Activated CD4-positive, alpha-beta T cell treated with anti-CD3 and anti-CD28 coated beads for 48 hours (primary cell): ENCODE measurements at regions not wholly inside any gene's neighbourhood (a gene's known extent, or its start where the extent isn't known, plus 50 kb on each side); places are given as distances from the start of the nearest gene placed in this dataset.
"Not testable (repeated sequence)": the region's sequence is repeated elsewhere in the genome, so short reads cannot be mapped to it uniquely, and the experiment has no call there.

Experiments
- DNase-seq: peaks from one replicate; pipeline ENCODE4 v3.0.0-alpha.2; 2020

DNA sequence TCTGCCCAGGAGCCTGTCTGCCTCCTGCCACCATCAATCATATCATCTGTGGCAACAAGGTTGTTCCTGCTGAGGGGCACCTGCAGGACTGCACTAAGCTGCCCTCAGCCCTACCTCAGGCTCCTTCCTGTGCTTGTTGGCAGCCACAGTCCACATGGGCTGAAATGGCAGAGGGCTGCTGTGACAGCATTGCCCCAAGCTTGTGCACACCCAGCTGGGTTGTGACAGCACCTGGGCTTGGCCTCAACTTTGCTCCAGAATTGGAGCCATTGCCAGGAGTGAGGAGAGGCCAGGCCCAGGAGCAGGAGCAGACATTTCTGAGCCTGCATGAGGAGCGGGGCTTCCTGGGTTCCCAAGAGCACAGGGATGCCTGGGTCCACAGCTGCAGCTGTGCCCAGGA lies 340.9 kb upstream of the CHRM2 start:
- no peak for DNase-seq

- DNase-seq: no peak
Measured at GRCh38 chr7:136526408-136527105, 341.9 kb upstream of the CHRM2 start.

- DNase-seq: no peak
Measured at GRCh38 chr7:136523571-136523970, 344.9 kb upstream of the CHRM2 start.

DNA sequence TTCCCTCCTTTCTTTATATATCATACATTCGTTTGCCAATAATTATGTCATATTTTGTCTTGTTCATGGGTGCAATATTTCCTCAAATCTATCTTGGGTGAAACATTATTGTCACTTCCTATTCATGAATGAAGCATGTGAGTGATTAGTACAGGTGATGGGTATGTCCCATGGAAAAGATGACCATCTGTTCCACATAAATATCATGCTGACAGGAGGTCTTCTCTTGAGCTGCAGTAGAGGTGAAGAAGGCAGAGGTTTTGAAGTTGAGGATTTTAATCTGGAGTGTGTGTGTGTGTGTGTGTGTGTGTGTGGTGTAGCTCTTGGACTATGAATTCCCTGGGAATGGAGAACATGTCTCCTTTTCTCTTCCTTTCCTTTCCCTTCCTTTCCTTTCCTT lies 350.5 kb upstream of the CHRM2 start:
- DNase-seq: no peak

GRCh38 chr7:136514776-136515175 lies 353.7 kb upstream of the CHRM2 start:
- no peak for DNase-seq

- DNase-seq: no peak
Measured at GRCh38 chr7:136513744-136514143, 354.7 kb upstream of the CHRM2 start.

DNA sequence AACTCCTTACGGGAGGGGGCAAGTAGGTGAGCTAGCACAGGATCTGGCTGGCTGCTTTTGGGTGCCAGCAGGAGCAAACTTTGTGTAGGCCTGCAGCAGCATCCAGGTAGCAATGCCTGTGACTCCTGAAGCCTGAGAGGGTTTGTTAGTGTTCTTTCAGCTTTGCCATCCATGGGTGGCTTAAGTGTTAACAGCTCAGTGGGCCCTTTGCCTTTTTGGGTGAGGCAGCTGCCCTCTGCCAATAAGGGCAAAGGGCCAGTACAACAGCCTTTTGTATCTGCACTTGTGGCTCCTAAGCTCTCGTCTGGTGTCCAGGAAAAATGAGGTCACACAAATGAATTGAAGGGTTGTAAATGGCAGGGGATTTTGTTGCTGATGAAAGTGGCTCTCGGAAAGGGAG lies 359.0 kb upstream of the CHRM2 start:
- no peak for DNase-seq

- no peak for DNase-seq
Measured at GRCh38 chr7:136502162-136502561, 366.3 kb upstream of the CHRM2 start.

- DNase-seq: no peak
Measured at GRCh38 chr7:136501151-136501550, 367.3 kb upstream of the CHRM2 start.

DNA sequence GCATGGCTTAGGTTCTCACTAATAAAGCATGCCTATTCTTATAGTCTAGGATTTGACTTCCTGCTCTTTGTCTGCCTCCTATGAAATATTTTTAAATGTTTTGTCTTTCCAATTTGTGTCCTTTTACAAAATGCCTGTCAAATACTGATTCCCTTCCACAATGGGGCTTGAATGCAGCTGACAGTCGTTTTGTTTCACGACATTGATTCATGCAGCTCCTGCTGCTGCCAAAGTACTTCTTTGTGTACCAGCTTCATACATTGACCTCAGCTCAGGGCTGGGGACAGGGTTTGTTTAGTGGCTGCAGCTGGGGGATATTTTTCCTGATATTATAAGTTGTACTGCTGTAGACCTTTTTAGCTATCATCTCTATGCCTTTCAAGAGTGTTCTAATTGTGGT lies 371.9 kb upstream of the CHRM2 start:
- DNase-seq: no peak

DNA sequence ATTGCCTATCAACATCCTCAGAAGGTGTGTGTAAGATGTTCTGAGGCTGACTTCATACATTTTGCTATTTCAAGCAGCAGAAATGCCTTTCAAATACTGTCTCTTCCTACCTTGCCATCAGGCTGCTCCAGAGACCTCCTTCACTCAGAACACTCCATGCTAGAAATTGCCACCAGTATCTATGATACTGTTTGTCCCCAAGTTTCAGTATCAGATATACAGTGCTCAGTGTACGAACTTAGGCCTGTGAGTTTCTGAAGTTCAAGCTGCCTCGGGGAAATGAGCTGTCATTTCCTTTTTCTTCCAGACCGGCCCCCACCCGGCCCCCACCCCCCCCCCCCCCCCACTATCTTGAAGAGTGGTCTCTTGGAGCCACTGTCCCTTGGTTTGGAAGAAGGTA lies 373.4 kb upstream of the CHRM2 start:
- no peak for DNase-seq

DNA sequence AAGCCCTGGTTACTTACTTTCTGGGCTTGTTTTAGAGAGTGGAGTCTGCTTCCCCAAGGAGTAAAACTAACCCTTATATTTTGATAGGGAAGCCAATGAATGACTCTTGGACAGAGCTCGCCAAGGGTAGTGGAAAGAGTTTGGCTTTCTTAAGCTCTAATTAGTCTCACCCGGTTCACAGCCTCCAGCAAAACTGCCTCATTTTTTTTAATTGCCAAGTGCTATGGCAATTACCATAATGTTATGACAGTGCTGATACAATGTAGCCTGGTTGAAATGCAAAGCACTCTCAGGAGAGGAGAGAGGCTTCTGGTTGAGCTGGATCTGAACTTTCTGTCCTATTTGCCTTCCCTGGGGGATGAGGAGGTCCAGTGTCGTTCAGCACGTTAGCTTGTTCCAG lies 376.1 kb upstream of the CHRM2 start:
- DNase-seq: no peak

DNA sequence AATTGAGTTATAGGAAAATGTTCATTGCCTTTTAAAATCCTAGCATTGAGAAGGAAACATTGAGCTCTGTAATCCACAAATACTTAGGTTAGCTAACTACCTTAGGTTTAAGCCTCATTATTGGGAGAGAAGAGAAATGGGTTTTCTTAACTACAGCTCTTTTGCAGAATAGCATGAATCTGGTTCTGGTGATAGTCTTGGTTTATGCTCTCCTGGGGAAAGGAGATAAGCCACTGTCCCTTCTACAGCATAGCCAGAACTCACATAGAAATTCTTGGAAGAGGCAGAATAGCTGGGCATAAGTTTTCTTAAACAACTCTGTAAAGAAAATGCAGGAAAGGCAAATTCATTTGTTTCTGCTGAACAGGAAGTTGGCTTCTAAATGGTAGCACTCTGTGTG lies 378.6 kb upstream of the CHRM2 start:
- no peak for DNase-seq

GRCh38 chr7:136480901-136481300 lies 387.6 kb upstream of the CHRM2 start:
- DNase-seq: no peak

DNA sequence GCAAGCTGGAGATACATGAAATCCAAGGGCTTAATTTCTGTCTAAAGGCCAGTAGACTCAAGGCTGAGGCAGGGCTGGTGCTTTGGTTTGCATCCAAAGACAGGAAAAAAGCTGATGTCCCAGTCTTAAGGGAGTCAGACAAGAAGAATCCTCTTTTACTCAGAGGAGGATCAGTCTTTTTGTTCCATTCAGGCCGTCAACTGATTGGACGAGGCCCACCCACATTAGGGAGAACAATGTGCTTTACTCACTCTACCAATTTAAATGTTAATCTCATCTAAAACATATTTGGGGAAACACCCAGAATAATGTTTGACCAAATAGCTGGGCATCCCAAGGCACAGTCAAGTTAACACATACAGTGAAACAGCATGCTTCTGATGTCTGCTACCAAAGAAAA lies 388.5 kb upstream of the CHRM2 start:
- no peak for DNase-seq

GRCh38 chr7:136470179-136470578 lies 398.3 kb upstream of the CHRM2 start:
- no peak for DNase-seq

DNA sequence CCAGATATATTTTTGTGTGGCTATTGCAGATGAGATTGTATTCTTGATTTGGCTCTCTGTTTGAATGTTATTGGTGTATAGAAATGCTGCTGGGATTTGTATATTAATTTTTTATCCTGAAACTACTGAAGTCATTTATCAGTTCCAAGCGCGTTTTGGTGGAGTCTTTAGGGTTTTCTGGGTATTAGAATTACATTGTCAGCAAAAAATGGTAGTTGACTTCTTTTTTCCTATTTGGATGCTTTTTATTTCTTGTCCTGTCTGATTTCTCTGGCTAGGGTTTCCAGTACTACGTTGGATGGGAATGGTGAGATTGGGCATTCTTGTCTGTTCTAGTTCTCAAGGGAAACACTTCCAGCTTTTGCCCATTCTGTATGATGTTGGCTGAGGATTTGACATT lies 415.5 kb upstream of the CHRM2 start:
- no peak for DNase-seq

GRCh38 chr7:136446751-136447150 lies 421.7 kb upstream of the CHRM2 start:
- no peak for DNase-seq

GRCh38 chr7:136441835-136442234 lies 426.6 kb upstream of the CHRM2 start:
- no peak for DNase-seq

DNA sequence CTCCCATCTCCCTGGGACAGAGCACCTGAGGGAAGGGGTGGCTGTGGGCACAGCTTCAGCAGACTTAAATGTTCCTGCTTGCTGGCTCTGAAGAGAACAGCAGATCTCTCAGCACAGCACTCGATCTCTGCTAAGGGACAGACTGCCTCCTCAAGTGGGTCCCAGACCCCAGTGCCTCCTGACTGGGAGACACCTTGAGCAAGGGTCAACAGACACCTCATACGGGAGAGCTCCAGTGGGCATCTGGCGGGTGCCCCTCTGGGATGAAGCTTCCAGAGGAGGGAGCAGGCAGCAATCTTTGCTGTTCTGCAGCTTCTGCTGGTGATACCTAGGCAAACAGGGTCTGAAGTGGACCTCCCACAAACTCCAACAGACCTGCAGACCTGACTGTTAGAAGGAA lies 436.7 kb upstream of the CHRM2 start:
- not testable (repeated sequence) for DNase-seq

GRCh38 chr7:136424058-136424457 lies 444.4 kb upstream of the CHRM2 start:
- no peak for DNase-seq

DNA sequence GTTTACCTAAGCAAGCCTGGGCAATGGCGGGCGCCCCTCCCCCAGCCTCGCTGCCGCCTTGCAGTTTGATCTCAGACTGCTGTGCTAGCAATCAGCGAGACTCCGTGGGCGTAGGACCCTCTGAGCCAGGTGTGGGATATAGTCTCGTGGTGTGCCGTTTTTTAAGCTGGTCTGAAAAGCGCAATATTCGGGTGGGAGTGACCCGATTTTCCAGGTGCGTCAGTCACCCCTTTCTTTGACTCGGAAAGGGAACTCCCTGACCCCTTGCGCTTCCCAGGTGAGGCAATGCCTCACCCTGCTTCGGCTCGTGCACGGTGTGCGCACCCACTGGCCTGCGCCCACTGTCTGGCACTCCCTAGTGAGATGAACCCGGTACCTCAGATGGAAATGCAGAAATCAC lies 442.6 kb upstream of the MTPN start:
- not testable (repeated sequence) for DNase-seq

- DNase-seq: no peak
Measured at GRCh38 chr7:136412952-136413351, 435.8 kb upstream of the MTPN start.

DNA sequence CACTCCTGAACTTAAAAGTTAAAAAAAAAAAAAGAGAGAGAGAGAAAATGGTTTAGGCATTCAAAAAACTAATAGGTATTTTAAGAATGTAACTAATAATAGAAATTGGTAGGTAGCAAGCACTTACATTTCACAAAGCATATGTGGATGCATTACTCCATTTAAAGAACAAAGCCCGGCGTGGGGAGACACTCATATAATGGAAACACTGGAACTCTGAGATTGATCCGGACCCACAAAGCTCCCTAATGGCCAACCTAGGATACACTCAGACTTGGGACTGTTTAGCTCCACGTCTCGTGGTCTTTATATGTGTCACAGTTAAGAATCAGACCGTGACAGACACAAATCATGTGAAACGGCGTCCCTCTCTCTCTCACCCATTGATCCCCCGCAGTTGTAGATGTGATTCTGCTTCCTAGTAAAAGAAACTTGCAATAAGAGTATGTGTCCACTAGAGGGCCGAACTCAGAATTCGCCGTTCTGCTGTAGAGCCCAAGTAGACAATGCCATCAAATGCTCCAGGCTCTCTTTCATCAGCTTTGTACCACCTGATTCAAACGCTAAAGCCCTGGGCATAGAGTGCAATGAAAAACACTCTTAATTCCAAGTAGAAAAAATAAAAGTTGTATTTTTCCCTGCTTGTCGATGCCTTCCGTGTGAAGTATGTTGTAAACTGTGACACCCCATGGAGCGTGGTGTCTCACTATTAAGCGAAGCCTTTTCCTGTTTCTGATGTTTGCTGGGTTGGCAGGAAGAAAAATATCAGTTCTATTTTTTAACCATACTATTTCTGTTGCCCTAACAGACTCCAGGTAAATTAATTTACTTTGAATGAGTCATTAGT lies 429.0 kb upstream of the MTPN start:
- DNase-seq: peak; percentile 21

DNA sequence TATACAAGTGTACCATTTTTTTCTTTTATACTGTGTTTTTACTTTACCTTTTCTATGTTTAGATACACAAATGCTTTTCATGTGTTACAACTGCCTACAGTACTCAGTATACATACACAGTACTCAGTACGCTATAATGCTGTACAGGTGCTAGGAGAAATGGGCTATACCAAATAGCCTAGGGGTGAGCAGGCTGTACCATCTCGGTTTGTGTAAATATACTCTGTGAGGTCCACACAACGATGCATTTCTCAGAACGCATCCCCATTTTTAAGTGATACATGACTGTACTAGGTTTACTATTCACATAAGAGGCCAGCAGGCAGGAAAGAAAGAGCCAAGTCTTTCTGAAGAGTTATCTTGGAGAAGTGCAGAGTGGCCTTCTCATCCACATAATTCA lies 426.4 kb upstream of the MTPN start:
- DNase-seq: no peak
